Retinal pigment epithelial cell (primary cell): ENCODE measurements at regions not wholly inside any gene's neighbourhood (a gene's known extent, or its start where the extent isn't known, plus 50 kb on each side); places are given as distances from the start of the nearest gene placed in this dataset.
A peak's percentile ranks its signal among the peaks of the same experiment; 100 is the strongest.

ENCODE experiments used
- DNase-seq: peaks from one replicate; pipeline ENCODE4 v3.0.0-alpha.2; 2010; ENCODE audit warnings: low read depth
- H3K4me3 ChIP-seq: 2 replicates; pipeline ENCODE4 v1.5.1; 2011; ENCODE audit warnings: mild to moderate bottlenecking, low read length, control low read depth, moderate library complexity
- CTCF ChIP-seq: conservative IDR thresholded peaks from 2 replicates; pipeline ENCODE4 v1.5.1; 2011; ENCODE audit warnings: low read depth, low read length, control low read depth, inconsistent platforms

- DNase-seq = peak; percentile 77
- no peak overlapping the region for H3K4me3 ChIP-seq
- no peak for TF ChIP-seq CTCF
Observed at GRCh38 chr1:209176866-209177430, 406.6 kb upstream of the CAMK1G start.

GRCh38 chr1:209183195-209183594 is 400.3 kb upstream of the CAMK1G start:
- H3K4me3 ChIP-seq = no peak overlapping the region
- no peak for DNase-seq
- TF ChIP-seq CTCF = no peak

- no peak for TF ChIP-seq CTCF
- DNase-seq = no peak
- H3K4me3 ChIP-seq = no peak overlapping the region
Observed at GRCh38 chr1:209187589-209187988, 395.9 kb upstream of the CAMK1G start.

GRCh38 chr1:209190591-209191261 is 392.8 kb upstream of the CAMK1G start:
- DNase-seq = no peak
- no peak overlapping the region for H3K4me3 ChIP-seq
- TF ChIP-seq CTCF = peak; percentile 95

GRCh38 chr1:209191262-209191634 is 392.3 kb upstream of the CAMK1G start:
- no peak for TF ChIP-seq CTCF
- DNase-seq = no peak
- no peak overlapping the region for H3K4me3 ChIP-seq

- no peak for TF ChIP-seq CTCF
- DNase-seq = no peak
- no peak overlapping the region for H3K4me3 ChIP-seq
Observed at GRCh38 chr1:209196140-209196539, 387.4 kb upstream of the CAMK1G start.
